HepG2 (cell line): ENCODE measurements at regions not wholly inside any gene's neighbourhood (a gene's known extent, or its start where the extent isn't known, plus 50 kb on each side); places are given as distances from the start of the nearest gene placed in this dataset.

ENCODE experiments used
- ATAC-seq: fragments of 200-7000 bp; cut with Tn5 transposase; 3 replicates; pipeline ENCODE4 v1.9.1; 2020; ENCODE audit warnings: mild to moderate bottlenecking, moderate library complexity
- BruUV-seq: library from RNA; stranded (reverse); fragments of 400-500 nt; replicated peaks from 2 replicates; lab custom pipeline; 2021; lab: Mats Ljungman, UMichigan
- CTCF ChIA-PET: fragments of 300-600 bp; formaldehyde crosslinking; extraction: SDS; loops from one replicate; lab custom pipeline; 2021; ENCODE audit warnings: low total read pairs, inconsistent platforms, low intra/inter-chr PET ratio; lab: Yijun Ruan, JAX
- POLR2A ChIA-PET: fragments of 350-600 bp; sonication (Branson Sonifier 250); formaldehyde crosslinking; loops from one replicate; lab custom pipeline; 2020; ENCODE audit warnings: antibody characterized with exemption, inconsistent platforms; lab: Yijun Ruan, JAX
- DNase-seq: peaks from one replicate; pipeline ENCODE4 v3.0.0-alpha.2; 2015; ENCODE audit warnings: low spot score
- FAIRE-seq: peaks from 3 replicates; lab custom pipeline; 2011; peaks lifted over from hg19 to GRCh38; lab: Jason Lieb, UNC
- H2AFZ ChIP-seq: one replicate; pipeline ENCODE4 v1.6.1; 2011; ENCODE audit warnings: low read length, inconsistent platforms
- H3K27ac ChIP-seq: fragments of 300-600 bp; 3 replicates; pipeline ENCODE4 v1.8.0; 2011; ENCODE audit warnings: mixed run types, mild to moderate bottlenecking, mixed read lengths, low read length, inconsistent platforms; ENCODE audit not compliant: insufficient read depth; ENCODE audit errors: extremely low read length
- H3K27me3 ChIP-seq, 2 experiments: fragments of 200-600 bp in 1 of 2; 2 replicates in 1 of 2; 3 replicates in 1 of 2; pipeline versions ENCODE4 v1.6.0 to v1.8.0; 2011; ENCODE audit warnings: low read length in 2 of 2, mild to moderate bottlenecking in 2 of 2, moderate library complexity in 2 of 2, inconsistent platforms in 1 of 2; ENCODE audit not compliant: insufficient read depth in 2 of 2, control insufficient read depth in 1 of 2
- H3K36me3 ChIP-seq, 2 experiments: fragments of 200-600 bp in 1 of 2; replicated peaks in 1 of 2; 2 replicates in 1 of 2; 3 replicates in 1 of 2; pipeline versions ENCODE4 v1.5.1 to v1.8.0; 2011; ENCODE audit warnings: low read length in 2 of 2, inconsistent platforms in 1 of 2; ENCODE audit not compliant: insufficient read depth in 2 of 2, control insufficient read depth in 1 of 2
- H3K4me1 ChIP-seq: 2 replicates; pipeline ENCODE4 v1.5.1; 2012; ENCODE audit warnings: low read length, inconsistent platforms; ENCODE audit not compliant: insufficient read depth
- H3K4me2 ChIP-seq: 2 replicates; pipeline ENCODE4 v1.6.0; 2011; ENCODE audit warnings: low read depth, low read length, inconsistent platforms
- H3K4me3 ChIP-seq, 3 experiments: fragments of 200-600 bp in 1 of 3; sonication (generic), shearing (Covaris generic) in 1 of 3; replicated peaks in 1 of 3; 2 replicates each; pipeline ENCODE4 v1.5.1; 2011 to 2016; ENCODE audit warnings: low read length in 3 of 3, inconsistent platforms in 2 of 3, low read depth in 2 of 3, mild to moderate bottlenecking in 2 of 3, control low read depth in 1 of 3, mixed read lengths in 1 of 3; ENCODE audit not compliant: insufficient read depth in 1 of 3
- H3K79me2 ChIP-seq: one replicate; pipeline ENCODE4 v1.6.1; 2011; ENCODE audit warnings: low read length, inconsistent platforms; ENCODE audit not compliant: insufficient read depth
- H3K9ac ChIP-seq: 2 replicates; pipeline ENCODE4 v1.6.0; 2011; ENCODE audit warnings: mild to moderate bottlenecking, low read depth, low read length, inconsistent platforms; ENCODE audit not compliant: insufficient read depth
- H3K9me3 ChIP-seq: 2 replicates; pipeline ENCODE4 v1.5.1; 2012; ENCODE audit warnings: mild to moderate bottlenecking, low read length
- H4K20me1 ChIP-seq: 2 replicates; pipeline ENCODE4 v1.6.0; 2011; ENCODE audit warnings: inconsistent platforms, mild to moderate bottlenecking, low read length, moderate library complexity; ENCODE audit not compliant: insufficient read depth
- ARID2 ChIP-seq: sonication (generic); formaldehyde crosslinking; IDR thresholded peaks from 2 replicates; pipeline ENCODE4 v1.8.1; 2022; ENCODE audit warnings: mild to moderate bottlenecking, missing genetic modification reagents, borderline replicate concordance
- CREM ChIP-seq, 2 experiments: sonication (generic) in 1 of 2; formaldehyde crosslinking in 1 of 2; IDR thresholded peaks; 2 replicates each; pipeline versions ENCODE4 v1.4.0 to v1.6.1; 2016 to 2020; ENCODE audit warnings: antibody characterized with exemption in 1 of 2, mild to moderate bottlenecking in 1 of 2, missing genetic modification reagents in 1 of 2
- E2F1 ChIP-seq: sonication (generic); formaldehyde crosslinking; IDR thresholded peaks from 2 replicates; pipeline ENCODE4 v1.5.0; 2020; ENCODE audit warnings: missing genetic modification reagents
- EP300 ChIP-seq, 3 experiments: sonication (generic) in 1 of 3; formaldehyde crosslinking in 1 of 3; IDR thresholded peaks; 2 replicates each; pipeline versions ENCODE4 v1.5.1 to v1.6.1; 2011 to 2020; ENCODE audit warnings: low read depth in 2 of 3, low read length in 2 of 3, borderline replicate concordance in 1 of 3, improper control_type of control experiment in 1 of 3, mild to moderate bottlenecking in 1 of 3, missing genetic modification reagents in 1 of 3, moderate library complexity in 1 of 3
- NRL ChIP-seq: sonication (generic); formaldehyde crosslinking; IDR thresholded peaks from 2 replicates; pipeline ENCODE4 v1.5.0; 2020; ENCODE audit warnings: missing genetic modification reagents, mild to moderate bottlenecking, moderate library complexity, borderline replicate concordance
- PAWR ChIP-seq: sonication (generic); formaldehyde crosslinking; IDR thresholded peaks from 2 replicates; pipeline ENCODE4 v1.4.0; 2020; ENCODE audit warnings: missing genetic modification reagents, mild to moderate bottlenecking, borderline replicate concordance
- YY1 ChIP-seq: IDR thresholded peaks from 2 replicates; pipeline ENCODE4 v1.6.1; 2011; ENCODE audit warnings: low read length, low read depth, moderate library complexity, mild to moderate bottlenecking; ENCODE audit not compliant: insufficient read depth, insufficient replicate concordance
- ZBTB38 ChIP-seq: sonication (generic); formaldehyde crosslinking; IDR thresholded peaks from 2 replicates; pipeline ENCODE4 v1.5.1; 2020; ENCODE audit warnings: mild to moderate bottlenecking, missing genetic modification reagents
- ZNF10 ChIP-seq: sonication (generic); formaldehyde crosslinking; IDR thresholded peaks from 2 replicates; pipeline ENCODE4 v1.4.0; 2020; ENCODE audit warnings: mild to moderate bottlenecking, low read depth, missing genetic modification reagents, borderline replicate concordance
- ZNF512 ChIP-seq: sonication (generic); formaldehyde crosslinking; IDR thresholded peaks from 2 replicates; pipeline ENCODE4 v1.4.0; 2020; ENCODE audit warnings: mild to moderate bottlenecking, missing genetic modification reagents
- ZNF639 ChIP-seq: conservative IDR thresholded peaks from 2 replicates; pipeline ENCODE4 v1.6.1; 2018; ENCODE audit warnings: missing genetic modification reagents
- ZNF740 ChIP-seq: sonication (generic); formaldehyde crosslinking; IDR thresholded peaks from 2 replicates; pipeline ENCODE4 v1.4.0; 2020; ENCODE audit warnings: missing genetic modification reagents
- ZSCAN30 ChIP-seq: sonication (generic); formaldehyde crosslinking; IDR thresholded peaks from 2 replicates; pipeline ENCODE4 v1.5.0; 2020; ENCODE audit warnings: mild to moderate bottlenecking, missing genetic modification reagents
- WGBS: methylation state at CpG from one replicate; pipeline ENCODE4 v1.1.6; 2017; ENCODE audit warnings: low lambda C conversion rate; 5-methylcytosine and 5-hydroxymethylcytosine counted together
- in situ Hi-C: cut with HindIII; loops from 2 replicates; pipeline ENCODE4 v1.10.0; 2017; ENCODE audit warnings: low pct_unique_long_range_greater_than_20kb; ENCODE audit not compliant: extremely low pct_ligation_motif_present
- intact Hi-C: fragments of 100-400 bp; cut with micrococcal nuclease; formaldehyde crosslinking; loops from one replicate; pipeline ENCODE4 v1.10.0; 2022; ENCODE audit not compliant: unreplicated experiment

- FAIRE-seq (no peak), ATAC-seq (no peak)
- BruUV-seq: no TSS peak
Measured at GRCh38 chr4:14581741-14582140, 420.5 kb upstream of the CPEB2 start.

More at GRCh38 chr4:14581741-14582140, 420.5 kb upstream of the CPEB2 start:
- POLR2A ChIA-PET: no interaction called here
- Histone ChIP-seq H3K27me3 (no peaks in the 10 kb centered on the region), H3K4me1 (no peaks in the 10 kb centered on the region), H2AFZ (no peak overlapping the region), H3K36me3 (no peaks in the 10 kb centered on the region), H3K9me3 (peaks cover 97% of the 10 kb centered on the region), H3K4me3 (no peak overlapping the region), H3K4me2 (no peak overlapping the region), H3K79me2 (no peaks in the 10 kb centered on the region), H3K27ac (no peak overlapping the region), H4K20me1 (no peaks in the 10 kb centered on the region), H3K9ac (no peak overlapping the region)
- CTCF ChIA-PET: no interaction called here
- WGBS: 0% methylated on average over 2 of the region's 3 CpGs
- intact Hi-C loops: no loop called here
- TF ChIP-seq ZNF10 (CRISPR knock-in tag) (no peak), ARID2 (no peak), ZBTB38 (CRISPR knock-in tag) (no peak), PAWR (CRISPR knock-in tag) (no peak), NRL (no peak), ZSCAN30 (CRISPR knock-in tag) (no peak), EP300 (IDR thresholded peaks at IDR 0.05; ENCODE audit: low read depth in 2 of 2, low read length in 2 of 2) (no peak), EP300 (CRISPR knock-in tag; IDR thresholded peaks at IDR 0.05; ENCODE audit: borderline replicate concordance) (no peak), ZNF512 (CRISPR knock-in tag) (no peak), ZNF740 (CRISPR knock-in tag) (no peak), CREM (IDR thresholded peaks at IDR 0.05) (no peak), CREM (CRISPR knock-in tag; IDR thresholded peaks at IDR 0.05) (no peak), ZNF639 (CRISPR knock-in tag) (no peak), E2F1 (CRISPR knock-in tag) (no peak), YY1 (no peak)
- DNase-seq: no peak
- in situ Hi-C loops: no loop called here
